NCI-H1105 (cell line): ENCODE measurements at regions not wholly inside any gene's neighbourhood (a gene's known extent, or its start where the extent isn't known, plus 50 kb on each side); places are given as distances from the start of the nearest gene placed in this dataset.
"Not testable (repeated sequence)": the region's sequence is repeated elsewhere in the genome, so short reads cannot be mapped to it uniquely, and the experiment has no call there.

Experiments used
- DNase-seq: peaks from one replicate; lab custom pipeline; 2025; lab: John Stamatoyannopoulos, UW

DNA sequence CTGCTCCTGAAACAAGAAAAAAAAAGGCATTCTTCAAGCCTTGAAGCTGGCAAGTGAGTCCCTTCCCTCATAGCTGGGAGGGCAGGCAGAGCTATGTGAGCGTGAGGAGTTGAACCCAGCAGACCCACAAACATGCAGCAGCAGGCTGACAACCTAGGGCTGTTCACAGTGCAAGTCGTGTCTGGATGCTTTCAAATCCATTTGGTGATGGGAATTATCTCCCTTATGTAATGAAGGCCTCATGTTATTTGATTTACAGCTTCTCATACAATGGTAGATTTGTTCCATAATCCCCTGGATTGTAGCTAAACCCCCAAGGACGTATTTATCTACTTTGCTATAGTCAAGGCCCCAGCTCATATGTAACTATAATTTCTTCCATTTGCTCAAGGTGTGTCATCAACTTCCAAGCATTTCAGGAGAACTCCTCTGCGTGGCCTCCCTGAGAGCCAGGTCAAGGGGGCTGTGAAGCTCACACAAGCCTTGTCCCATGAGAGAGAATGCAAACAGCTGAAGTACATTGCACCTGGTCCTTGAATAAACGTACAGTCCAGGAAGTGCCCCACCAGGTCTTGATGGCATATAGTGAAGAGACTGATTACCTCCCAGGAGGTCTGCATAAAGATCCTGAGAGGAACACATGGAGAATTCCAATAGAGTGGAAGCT, 124.8 kb upstream of the SLC1A3 start:
- no peak for DNase-seq

DNA sequence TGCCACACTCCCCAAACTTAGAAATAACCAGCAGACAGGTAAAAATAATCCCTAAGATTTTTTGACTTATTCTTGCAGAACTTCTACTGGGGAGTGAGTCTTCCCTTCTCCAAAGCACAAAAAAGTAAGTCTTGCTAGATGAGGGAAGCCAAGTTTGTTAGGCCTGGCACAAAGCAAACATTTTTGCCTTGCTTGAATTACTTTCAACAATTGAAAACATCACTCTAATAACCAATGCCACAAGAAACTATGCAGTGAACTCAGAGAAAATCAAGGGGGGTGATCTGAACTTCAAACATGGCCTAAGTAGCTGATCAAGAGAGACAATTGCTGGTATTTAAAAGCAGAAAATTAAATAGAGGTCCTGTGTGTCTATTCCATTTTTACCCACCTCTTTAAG, 123.6 kb upstream of the SLC1A3 start:
- no peak for DNase-seq

DNA sequence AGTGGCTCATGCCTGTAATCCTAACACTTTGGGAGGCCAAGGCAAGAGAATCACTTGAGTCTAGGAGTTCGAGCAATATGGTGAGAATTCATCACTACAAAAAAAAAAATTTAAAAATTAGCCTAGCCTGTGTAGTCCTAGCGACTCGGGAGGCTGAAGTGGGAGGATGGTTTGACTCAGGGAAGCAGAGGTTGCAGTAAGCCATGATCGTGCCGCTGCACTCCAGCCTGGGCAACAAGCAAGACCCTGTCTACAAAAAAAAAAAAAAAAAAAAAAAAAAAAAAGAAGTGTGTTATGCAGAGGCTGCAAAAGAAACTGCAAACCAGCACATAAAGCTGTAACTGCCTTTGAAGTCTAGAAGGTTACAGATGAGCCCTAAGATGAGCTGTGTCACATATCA, 116.9 kb upstream of the SLC1A3 start:
- DNase-seq: no peak

DNA sequence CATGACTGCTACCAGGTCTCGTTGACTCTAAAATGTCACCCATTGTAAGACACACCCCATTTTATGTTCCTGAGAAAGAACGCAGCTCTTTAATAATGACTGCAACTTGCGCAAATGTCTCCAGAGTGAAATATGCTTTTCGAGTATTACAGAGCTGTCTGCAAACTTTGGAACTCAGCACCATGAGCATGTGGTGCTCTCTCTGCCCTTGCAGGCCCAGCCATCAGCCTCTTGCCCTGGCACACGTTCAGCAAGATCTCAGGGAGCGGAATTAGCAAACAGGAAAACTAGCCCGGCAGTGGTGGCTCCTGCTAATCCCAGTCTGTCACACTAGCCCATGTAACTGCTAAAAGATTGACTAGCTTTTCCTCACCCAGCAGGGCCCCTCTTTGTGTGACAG, 114.5 kb upstream of the SLC1A3 start:
- DNase-seq: no peak

DNA sequence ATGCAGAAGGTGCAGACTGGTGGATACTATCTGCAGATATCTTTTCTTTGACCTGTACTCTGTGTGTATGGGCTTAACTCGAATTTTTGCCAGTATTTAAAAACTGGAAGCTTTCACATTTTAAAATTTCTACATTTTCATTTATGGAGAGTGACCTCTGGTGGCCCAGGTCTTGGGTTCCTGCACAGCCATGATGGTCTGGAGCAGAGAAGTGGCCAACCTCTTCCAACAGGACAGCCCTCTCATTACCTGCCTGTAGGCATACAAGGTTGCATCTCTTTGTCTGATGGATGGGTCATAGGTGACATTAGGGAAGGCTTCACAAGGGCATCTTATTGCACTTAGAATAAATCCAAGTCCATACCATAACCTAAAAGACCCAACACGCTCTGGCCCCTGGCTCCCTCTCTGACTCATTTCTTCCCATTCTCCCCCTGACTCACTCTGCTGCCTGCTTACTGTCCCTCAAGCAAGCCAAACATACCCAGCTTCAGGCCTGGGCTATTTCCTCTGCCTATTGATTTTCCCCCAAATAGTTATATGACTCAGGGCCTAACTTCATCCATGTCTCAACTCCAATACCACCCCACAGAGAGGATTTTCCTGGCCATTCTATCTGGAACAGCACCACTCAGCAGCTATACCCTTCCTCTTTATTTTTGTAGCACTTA, 113.3 kb upstream of the SLC1A3 start:
- DNase-seq: no peak

DNA sequence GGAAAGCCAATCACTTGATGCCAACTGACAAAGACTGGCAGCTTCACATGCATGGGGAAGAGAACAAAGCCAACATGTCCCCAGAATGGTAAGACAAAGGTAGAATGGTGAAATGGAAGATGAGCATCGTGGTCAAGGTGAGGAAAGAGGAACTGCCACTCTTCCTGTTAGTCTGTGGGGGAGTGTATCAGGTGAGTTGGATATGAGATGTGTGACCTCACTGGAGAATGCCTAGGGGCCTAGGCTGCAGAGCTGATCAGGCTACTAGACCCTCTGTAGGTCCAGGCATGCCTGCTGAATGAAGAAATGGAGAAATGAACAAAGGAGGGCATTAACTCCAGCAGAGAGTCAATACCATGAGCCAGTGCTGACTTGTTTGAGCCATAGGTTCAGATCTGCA, 112.4 kb upstream of the SLC1A3 start:
- DNase-seq: no peak

DNA sequence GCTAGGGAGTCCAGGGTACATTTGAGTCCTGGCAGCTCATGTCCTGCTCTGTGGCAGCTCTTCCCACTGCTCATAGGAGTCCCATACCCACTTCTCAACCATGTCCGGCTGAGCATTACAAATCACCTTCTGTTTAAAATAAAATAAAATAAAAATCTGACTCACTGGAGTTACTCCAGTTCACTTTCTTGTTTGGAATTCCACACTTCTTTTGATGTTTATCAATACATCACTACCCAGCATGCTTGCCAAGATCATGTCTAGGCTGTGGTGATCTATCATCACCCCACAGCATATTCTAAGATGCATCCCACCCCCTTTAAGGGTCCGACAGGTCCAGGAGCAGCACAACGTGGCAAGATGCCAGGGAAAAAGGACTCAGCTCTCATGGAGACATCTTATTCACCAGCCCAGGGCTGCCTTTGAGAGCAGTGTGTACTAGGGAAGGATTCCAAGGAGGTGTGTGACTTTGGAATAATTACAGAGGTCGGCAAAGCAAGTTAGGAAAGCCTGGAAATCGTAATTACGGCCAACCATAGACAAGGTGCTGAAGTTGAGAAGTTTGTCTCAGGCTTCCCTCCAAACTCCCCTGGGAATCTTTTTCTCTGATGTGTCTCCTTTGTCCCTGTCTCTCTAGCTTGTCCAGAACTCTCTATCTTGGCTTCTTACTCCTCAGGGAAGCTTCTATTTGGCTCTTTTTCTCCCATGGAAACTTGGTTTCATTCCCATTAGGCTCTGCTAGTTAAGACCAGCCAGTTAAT, 111.4 kb upstream of the SLC1A3 start:
- DNase-seq: no peak

DNA sequence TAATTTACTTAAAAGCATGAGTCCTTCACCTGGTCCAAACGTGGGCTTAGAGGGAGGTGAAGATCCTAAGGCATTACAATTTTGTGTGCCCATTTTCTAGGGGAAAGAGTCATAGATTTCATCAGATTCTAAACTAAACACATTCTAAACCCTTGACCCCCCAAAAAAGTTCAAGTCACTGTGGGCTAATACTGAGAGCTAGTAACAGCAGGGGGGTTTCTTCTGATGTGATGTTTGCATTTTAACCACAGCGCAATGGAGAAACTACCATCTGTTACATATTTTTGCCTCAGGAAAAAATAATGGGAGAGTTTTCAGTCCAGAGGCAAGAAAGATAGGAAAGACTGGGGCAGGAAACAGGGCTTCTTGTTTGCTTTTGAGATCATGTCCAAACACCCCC, 110.8 kb upstream of the SLC1A3 start:
- no peak for DNase-seq

DNA sequence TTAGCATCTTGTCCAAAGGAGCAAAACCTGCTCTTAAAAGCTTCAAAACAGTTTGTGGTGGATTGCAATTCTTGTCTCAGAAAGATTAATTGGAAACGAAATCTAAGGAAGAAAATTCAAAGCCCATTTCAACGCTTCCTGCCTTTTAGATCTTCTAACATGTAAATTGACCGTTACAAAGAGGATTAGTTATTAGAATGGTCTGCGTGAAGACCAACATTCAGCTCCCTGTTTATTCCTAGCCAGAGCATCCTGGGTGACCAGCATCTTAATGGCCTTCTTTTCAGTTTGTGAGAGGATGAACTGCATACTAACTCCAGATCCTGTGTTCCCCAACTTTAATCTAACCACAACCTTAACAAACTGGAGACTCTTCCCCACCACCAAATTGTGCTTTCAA, 109.9 kb upstream of the SLC1A3 start:
- no peak for DNase-seq

DNA sequence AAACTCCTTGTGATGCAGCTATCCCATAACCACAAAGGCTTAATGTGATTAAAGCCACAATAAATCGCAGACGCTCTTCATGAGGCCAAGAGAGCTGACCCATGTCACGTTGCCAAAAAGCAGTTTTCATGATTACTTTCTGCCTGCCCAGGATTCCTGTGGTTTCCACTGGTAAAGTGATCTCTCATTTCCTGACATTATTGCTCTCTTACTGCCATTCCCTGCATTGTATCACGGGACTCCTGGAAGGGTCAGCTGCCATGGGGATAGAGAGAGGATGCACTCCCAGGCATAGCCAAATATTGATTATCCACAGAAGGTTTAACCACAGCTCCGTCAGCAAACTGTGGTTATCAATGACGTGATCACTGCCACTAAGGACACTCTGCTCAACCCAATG, 103.8 kb upstream of the SLC1A3 start:
- no peak for DNase-seq

DNA sequence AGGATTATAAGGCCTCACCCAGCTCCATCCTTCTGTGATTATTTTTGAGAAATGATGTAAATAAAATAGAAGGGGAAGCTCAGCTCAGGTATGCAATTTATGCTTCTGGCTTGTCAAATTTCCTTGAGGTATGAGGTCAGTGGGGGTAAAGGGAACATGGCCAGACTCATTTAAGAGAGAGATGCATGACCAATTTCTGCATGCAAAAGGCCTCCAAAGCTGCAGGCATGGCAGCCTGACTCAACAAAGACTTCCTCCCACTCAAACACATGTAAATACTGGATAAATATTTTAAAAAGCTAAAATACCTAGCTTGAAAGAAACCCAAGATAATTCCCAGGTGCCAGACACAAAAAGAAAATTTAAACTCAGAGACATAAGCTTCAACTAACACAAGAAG, 101.4 kb upstream of the SLC1A3 start:
- no peak for DNase-seq

DNA sequence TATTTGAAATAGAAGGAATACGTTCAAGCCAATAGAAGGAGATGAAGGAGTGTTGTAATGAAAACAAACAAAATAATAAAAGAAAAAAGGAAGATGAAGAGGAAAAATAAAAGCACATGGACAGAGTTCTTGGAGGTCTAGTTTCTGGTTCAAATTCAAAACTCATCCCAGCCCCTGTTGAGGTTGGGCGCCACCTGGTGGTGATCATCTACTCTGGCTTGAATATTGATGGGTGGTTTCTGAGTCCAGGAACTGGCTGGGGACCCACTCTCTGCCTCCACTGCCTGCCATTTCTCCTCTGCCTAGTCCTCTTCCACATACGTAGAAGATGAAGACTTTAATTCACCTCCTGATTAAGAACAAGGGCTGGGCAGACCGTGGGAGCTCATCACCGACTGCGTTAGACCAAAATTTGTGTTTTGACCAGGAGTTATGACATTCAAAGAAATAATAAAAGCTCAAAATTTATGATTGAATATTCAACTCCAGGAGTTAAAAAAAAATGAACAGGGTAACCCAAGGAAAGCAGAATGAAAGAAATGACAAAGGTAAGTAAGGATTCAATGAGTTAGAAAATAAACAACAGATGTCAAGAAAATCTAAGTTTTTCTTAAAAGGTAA, 99.0 kb upstream of the SLC1A3 start:
- DNase-seq: peak; percentile 65

DNA sequence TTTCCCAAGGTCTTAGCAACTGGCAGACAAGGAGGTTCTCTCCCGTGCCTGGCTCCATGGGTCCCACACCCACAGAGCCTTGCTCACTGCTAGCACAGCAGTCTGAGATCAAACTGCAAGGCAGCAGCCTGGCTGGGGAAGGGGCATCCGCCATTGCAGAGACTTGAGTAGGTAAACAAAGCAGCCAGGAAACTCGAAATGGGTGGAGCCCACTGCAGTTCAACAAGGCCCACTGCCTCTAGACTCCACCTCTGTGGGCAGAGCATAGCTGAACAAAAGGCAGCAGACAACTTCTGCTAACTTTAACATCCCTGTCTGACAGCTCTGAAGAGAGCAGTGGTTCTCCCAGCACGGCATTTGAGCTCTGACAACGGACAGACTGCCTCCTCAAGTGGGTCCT, 98.1 kb upstream of the SLC1A3 start:
- DNase-seq: not testable (repeated sequence)

DNA sequence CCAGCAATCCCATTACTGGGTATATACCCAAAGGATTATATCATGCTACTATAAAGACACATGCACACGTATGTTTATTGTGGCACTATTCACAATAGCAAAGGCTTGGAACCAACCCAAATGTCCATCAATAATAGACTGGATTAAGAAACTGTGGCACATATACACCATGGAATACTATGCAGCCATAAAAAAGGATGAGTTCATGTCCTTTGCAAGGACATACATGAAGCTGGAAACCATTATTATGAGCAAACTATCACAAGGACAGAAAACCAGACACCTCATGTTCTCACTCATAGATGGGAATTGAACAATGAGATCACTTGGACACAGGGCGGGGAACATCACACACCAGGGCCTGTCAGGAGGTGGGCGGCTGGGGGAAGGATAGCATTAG, 92.8 kb upstream of the SLC1A3 start:
- not testable (repeated sequence) for DNase-seq

DNA sequence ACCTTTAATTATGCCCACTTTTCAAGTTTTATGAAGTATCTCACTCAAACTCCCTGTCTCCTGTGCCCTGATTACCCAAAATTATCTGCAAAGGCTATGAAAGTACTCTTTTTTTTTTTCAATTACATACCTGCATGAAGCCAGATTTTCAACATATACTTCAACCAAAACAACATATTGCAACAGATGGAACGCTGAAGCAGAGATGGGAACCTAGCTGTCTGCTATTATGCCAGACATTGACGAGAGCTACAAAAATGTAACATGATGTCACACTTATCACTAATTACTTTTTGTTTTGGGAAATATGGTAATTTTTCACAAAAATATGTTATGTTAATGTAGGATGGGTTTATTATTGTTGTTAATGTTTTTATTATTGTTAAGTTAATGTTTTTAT, 86.5 kb upstream of the SLC1A3 start:
- no peak for DNase-seq

DNA sequence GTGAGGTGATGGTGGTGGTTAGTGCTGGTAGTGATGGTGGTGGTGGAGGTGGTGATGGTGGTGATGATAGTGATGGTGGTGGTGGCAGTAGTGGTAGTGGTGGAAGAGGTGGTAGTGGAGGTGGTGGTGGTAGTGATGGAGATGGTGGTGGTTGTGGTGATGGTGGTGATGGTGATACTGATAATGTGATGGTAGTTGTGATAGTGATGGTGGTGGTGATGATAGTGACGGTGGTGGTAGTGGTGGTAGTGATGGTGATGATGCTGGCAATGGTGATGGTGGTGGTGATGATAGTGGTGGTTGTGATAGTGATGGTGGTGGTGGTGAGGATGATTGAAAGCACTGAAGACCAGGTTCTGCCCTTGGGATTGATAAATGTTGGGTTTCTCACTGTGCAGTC, 85.2 kb upstream of the SLC1A3 start:
- no peak for DNase-seq

DNA sequence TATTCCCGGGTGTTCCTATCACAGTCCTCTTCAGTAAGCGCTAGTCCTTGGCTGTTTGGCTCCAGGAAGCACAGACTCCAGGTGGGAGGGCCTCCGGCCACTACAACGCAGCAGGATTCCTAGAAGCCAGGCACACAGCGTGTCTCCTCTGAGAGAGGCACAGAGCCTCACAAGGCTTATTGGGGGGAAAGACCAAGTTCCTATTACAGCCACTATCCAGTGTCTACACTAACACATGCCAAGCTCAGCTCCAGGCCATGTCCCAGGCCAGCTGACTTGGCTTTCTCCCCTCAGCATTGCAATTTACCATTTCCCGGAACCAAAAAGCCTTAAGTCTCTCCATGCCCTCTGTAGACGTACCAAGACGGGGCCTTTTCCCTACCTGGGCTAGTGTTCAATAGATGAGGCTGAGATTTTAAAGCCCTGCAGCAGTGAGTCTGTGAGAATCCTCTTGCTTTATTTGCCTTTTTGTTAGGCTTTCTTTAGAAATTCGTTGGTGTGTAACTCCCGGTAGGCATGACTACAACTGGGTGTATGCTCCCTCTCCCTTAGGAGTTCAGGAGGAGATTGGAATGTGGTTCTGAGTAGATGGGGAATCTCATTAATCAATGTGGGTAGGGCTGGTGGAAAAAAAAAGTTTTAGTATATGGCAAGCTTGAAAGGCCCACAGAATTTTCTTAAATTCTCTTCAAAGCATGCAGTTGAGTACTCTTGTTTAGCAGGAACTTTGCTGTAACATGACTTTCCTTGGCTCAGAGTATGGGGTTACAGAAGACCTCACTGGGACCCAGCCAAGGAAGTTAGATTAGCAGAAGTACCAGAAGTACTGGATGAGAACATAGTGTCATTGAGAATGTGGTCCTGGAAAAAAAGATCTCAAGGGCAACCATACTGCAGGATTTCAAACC, 84.3 kb upstream of the SLC1A3 start:
- no peak for DNase-seq

DNA sequence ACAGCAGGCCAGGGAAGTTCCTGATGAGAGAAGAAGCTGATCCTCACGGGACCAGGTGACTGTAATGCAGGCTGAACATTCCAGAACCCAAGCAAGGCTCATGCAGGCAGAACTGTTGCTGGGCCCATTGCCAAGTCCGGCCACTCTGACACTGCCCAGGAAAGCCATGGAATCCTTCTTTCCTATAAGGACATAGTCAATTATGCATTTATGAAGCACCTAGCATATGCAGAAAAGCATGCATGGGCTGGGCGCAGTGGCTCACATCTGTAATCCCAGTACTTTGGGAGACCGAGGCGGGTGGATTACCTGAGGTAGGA, 83.7 kb upstream of the SLC1A3 start:
- no peak for DNase-seq

DNA sequence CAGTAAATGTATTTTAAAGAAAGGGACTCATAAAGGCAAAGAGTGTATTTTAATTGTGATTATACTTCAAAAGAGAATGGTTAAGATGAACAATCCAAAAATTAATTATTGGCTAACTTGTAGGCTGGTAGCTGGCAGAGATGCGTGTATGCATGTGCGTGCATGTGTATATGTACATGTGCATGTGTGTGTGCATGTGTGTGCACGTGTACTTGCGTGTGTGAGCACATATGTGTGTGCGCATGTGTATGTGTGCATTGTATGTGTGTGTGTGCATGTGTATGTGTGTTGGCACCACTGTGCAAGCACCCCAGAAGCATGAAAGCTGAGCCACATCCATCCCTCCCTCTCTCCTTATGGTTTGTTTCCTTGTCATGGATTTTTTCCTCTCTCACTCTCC, 83.0 kb upstream of the SLC1A3 start:
- DNase-seq: no peak

DNA sequence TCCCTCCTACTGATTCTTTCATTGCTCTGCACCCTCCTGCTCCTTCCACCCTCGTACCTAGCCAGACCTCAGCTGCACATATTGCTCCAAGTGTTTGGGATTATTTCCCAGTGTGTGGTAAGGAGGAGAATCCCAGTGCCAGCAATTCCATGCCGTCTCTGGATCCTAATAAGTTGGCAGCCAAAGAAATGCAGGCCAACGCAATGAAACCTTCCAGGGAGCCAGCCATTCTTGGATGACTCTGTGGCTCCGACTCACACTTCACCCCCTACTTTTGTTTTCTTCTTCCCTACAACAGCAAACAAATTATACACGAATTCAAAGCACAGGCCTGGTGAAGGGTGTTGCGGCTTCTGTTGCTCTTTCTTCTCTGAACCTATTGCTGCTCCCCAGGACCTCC, 82.5 kb upstream of the SLC1A3 start:
- DNase-seq: no peak

DNA sequence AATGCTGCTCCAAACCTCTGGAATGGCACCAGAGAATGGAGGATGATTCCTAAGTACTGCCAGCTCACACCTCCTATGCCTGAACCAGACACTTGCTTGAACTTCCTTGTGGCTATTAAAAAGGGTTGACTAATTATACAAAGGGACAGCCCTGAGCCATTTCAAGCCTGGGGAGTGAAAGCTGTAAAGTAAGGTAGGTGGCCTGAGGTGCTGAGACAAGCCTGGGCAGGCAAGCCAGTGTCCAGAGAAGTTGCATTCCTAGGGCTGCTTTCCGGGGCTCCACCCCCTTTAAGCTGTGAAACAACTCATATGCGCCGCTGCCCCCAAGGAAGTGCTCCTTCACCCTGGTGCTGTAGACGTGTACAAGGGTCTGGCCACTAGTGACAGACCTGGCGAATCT, 79.9 kb upstream of the SLC1A3 start:
- DNase-seq: no peak

DNA sequence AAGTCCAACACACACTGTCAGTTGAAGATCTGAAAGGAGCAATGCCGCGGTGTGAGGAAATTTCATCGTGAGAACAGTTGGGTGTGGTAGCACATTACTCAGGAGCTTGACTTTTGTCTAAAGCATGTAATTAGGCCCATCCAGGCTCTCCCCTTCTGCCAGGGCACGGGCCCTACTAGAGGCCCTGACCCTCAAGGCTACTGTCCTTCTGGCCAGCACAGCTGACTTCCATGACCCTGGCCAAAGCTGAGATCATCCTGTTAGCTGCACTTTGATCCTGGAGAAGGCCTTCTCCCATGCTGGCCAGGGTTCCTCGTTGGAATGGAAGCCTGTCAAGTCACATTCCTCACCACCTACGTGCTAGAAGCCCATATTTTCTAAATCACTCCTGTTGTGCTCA, 77.8 kb upstream of the SLC1A3 start:
- no peak for DNase-seq
